SU-DHL-6 (cell line): ENCODE measurements at regions not wholly inside any gene's neighbourhood (a gene's known extent, or its start where the extent isn't known, plus 50 kb on each side); places are given as distances from the start of the nearest gene placed in this dataset.

ENCODE experiments used
- H2AFZ ChIP-seq: fragments of 200-600 bp; sonication (generic); 2 replicates; pipeline ENCODE4 v1.6.1; 2014; ENCODE audit warnings: low read depth, mild to moderate bottlenecking, moderate library complexity, mixed read lengths, antibody characterized with exemption, low read length; ENCODE audit not compliant: severe bottlenecking
- H3F3A ChIP-seq: fragments of 200-600 bp; shearing (Covaris generic); 2 replicates; pipeline ENCODE4 v1.6.0; 2016; ENCODE audit warnings: antibody characterized with exemption, mild to moderate bottlenecking; ENCODE audit not compliant: insufficient read depth
- H3K27ac ChIP-seq: fragments of 200-600 bp; sonication (generic); 2 replicates; pipeline ENCODE4 v1.5.1; 2016; ENCODE audit warnings: low read depth, mild to moderate bottlenecking, low read length, moderate library complexity, mixed read lengths
- H3K27me3 ChIP-seq: fragments of 200-600 bp; sonication (generic), shearing (Covaris generic); 2 replicates; pipeline ENCODE4 v1.6.0; 2014; ENCODE audit warnings: mild to moderate bottlenecking, low read length
- H3K36me3 ChIP-seq: fragments of 200-600 bp; sonication (generic); 2 replicates; pipeline ENCODE4 v1.6.1; 2014; ENCODE audit warnings: mild to moderate bottlenecking, low read length, mixed read lengths
- H3K4me2 ChIP-seq: fragments of 300-600, 200-600 bp; shearing (Covaris generic), sonication (generic); 2 replicates; pipeline ENCODE4 v1.6.0; 2014; ENCODE audit warnings: low read length, low read depth, mild to moderate bottlenecking; ENCODE audit not compliant: poor library complexity, severe bottlenecking
- H3K4me3 ChIP-seq: fragments of 200-600 bp; sonication (generic); 2 replicates; pipeline ENCODE4 v1.5.1; 2014; ENCODE audit warnings: antibody characterized with exemption, low read length, mild to moderate bottlenecking, mixed read lengths; ENCODE audit not compliant: insufficient read depth, poor library complexity, severe bottlenecking
- H3K79me2 ChIP-seq: fragments of 200-600 bp; sonication (generic); 2 replicates; pipeline ENCODE4 v1.6.1; 2014; ENCODE audit warnings: mild to moderate bottlenecking, low read length, moderate library complexity; ENCODE audit not compliant: insufficient read depth
- H3K9ac ChIP-seq: fragments of 200-600 bp; sonication (generic); 2 replicates; pipeline ENCODE4 v1.7.0; 2014; ENCODE audit warnings: mild to moderate bottlenecking, low read length
- H3K9me2 ChIP-seq: fragments of 200-600 bp; sonication (generic); replicated peaks from 2 replicates; pipeline ENCODE4 v1.6.1; 2014; ENCODE audit warnings: low read length; ENCODE audit not compliant: insufficient read depth
- H3K9me3 ChIP-seq: fragments of 200-600 bp; sonication (generic); 2 replicates; pipeline ENCODE4 v1.6.1; 2014; ENCODE audit warnings: low read length, mixed read lengths; ENCODE audit not compliant: insufficient read depth
- H4K20me1 ChIP-seq: fragments of 200-600 bp; sonication (generic); 2 replicates; pipeline ENCODE4 v1.6.1; 2014; ENCODE audit warnings: low read depth, mild to moderate bottlenecking, antibody characterized with exemption, low read length, moderate library complexity, mixed read lengths
- CTCF ChIP-seq: fragments of 200-600 bp; sonication (generic); IDR thresholded peaks from one replicate; pipeline ENCODE4 v1.5.1; 2017; ENCODE audit warnings: antibody characterized with exemption, mild to moderate bottlenecking, low read length, moderate library complexity; ENCODE audit not compliant: insufficient read depth, poor library complexity, severe bottlenecking
- EZH2phosphoT487 ChIP-seq: fragments of 200-600 bp; sonication (generic), shearing (Covaris generic); conservative IDR thresholded peaks from 2 replicates; pipeline ENCODE4 v1.6.1; 2018; ENCODE audit warnings: mild to moderate bottlenecking, antibody characterized with exemption, low read length, moderate library complexity, mixed read lengths

GRCh38 chr2:120401275-120402066 is 55.5 kb downstream of the INHBB start:
- Histone ChIP-seq H3F3A (no peaks in the 10 kb centered on the region), H3K79me2 (no peaks in the 10 kb centered on the region), H3K9me3 (no peaks in the 10 kb centered on the region), H3K9ac (no peak overlapping the region), H3K4me2 (no peak overlapping the region), H3K27me3 (no peaks in the 10 kb centered on the region), H4K20me1 (no peaks in the 10 kb centered on the region), H3K36me3 (no peaks in the 10 kb centered on the region), H2AFZ (no peak overlapping the region), H3K4me3 (no peak overlapping the region), H3K9me2 (no peaks in the 10 kb centered on the region), H3K27ac (no peak overlapping the region)
- no peak for TF ChIP-seq CTCF
- TF ChIP-seq EZH2phosphoT487: no peak

DNA sequence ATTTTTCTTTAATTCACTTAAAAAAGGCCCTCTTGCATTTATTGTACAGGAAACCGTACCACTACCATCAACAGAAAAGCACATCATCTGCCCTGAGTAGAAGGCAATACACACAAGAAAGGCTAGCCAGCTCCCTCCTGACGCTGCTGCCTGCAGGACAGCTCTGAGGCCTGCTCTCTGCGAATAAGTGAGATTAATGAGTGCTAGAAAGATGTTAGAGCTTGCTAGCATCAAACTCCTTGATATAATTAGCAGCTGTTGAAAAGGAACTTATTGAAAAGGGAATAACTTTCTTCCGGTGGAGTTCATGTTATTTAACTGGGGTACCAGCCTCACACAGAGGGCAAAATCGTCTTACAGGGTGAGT is 56.1 kb downstream of the INHBB start:
- Histone ChIP-seq H3K79me2 (no peaks in the 10 kb centered on the region), H3F3A (no peaks in the 10 kb centered on the region), H3K4me2 (no peak overlapping the region), H4K20me1 (no peaks in the 10 kb centered on the region), H3K9ac (no peak overlapping the region), H3K36me3 (no peaks in the 10 kb centered on the region), H3K9me2 (no peaks in the 10 kb centered on the region), H2AFZ (no peak overlapping the region), H3K27ac (no peak overlapping the region), H3K27me3 (no peaks in the 10 kb centered on the region), H3K9me3 (no peaks in the 10 kb centered on the region), H3K4me3 (no peak overlapping the region)
- TF ChIP-seq CTCF (no peak), EZH2phosphoT487 (no peak)

- H3K79me2 ChIP-seq: no peaks in the 10 kb centered on the region
- TF ChIP-seq EZH2phosphoT487: no peak
- TF ChIP-seq CTCF: no peak
Measured at GRCh38 chr2:120402508-120402907, 56.6 kb downstream of the INHBB start.

More at GRCh38 chr2:120402508-120402907, 56.6 kb downstream of the INHBB start:
- no peak overlapping the region for H3K4me2 ChIP-seq
- H3K9me3 ChIP-seq: no peaks in the 10 kb centered on the region
- H4K20me1 ChIP-seq: no peaks in the 10 kb centered on the region
- H2AFZ ChIP-seq: no peak overlapping the region
- no peaks in the 10 kb centered on the region for H3F3A ChIP-seq
- no peaks in the 10 kb centered on the region for H3K9me2 ChIP-seq
- no peak overlapping the region for H3K27ac ChIP-seq
- H3K9ac ChIP-seq: no peak overlapping the region
- H3K4me3 ChIP-seq: no peak overlapping the region
- H3K27me3 ChIP-seq: no peaks in the 10 kb centered on the region
- no peaks in the 10 kb centered on the region for H3K36me3 ChIP-seq
